SK-N-SH (cell line): ENCODE measurements at regions not wholly inside any gene's neighbourhood (a gene's known extent, or its start where the extent isn't known, plus 50 kb on each side); places are given as distances from the start of the nearest gene placed in this dataset.

Experiments
- CTCF ChIA-PET: fragments of 300-600, 350-600 bp; formaldehyde crosslinking; extraction: SDS; loops from one replicate; lab custom pipeline; 2021; lab: Yijun Ruan, JAX
- POLR2A ChIA-PET: fragments of 350-600 bp; sonication (Branson Sonifier 250); formaldehyde crosslinking; extraction: SDS; loops from one replicate; lab custom pipeline; 2020; ENCODE audit warnings: antibody characterized with exemption, inconsistent platforms; lab: Yijun Ruan, JAX
- DNase-seq: peaks from one replicate; pipeline ENCODE4 v3.0.0; 2012
- H2AFZ ChIP-seq: fragments of 200-600 bp; sonication (generic); 2 replicates; pipeline ENCODE4 v1.8.1; 2016; ENCODE audit warnings: antibody characterized with exemption, mild to moderate bottlenecking, low read depth
- H3F3A ChIP-seq: fragments of 200-600 bp; sonication (generic); replicated peaks from 2 replicates; pipeline ENCODE3; 2016; ENCODE audit warnings: antibody characterized with exemption, mild to moderate bottlenecking; ENCODE audit not compliant: insufficient read depth
- H3K27ac ChIP-seq, 2 experiments: fragments of 200-500 bp in 1 of 2; fragments of 200-600 bp in 1 of 2; sonication (Bioruptor generic) in 1 of 2; sonication (generic), shearing (Covaris generic) in 1 of 2; 2 replicates each; pipeline versions ENCODE4 v1.5.1 to v1.6.1; 2014 to 2016; ENCODE audit warnings: low read depth in 2 of 2, inconsistent platforms in 1 of 2, low read length in 1 of 2, mild to moderate bottlenecking in 1 of 2, mixed read lengths in 1 of 2
- H3K27me3 ChIP-seq: fragments of 200-600 bp; sonication (generic), shearing (Covaris generic); 2 replicates; pipeline ENCODE4 v1.6.1; 2016; ENCODE audit warnings: mixed run types; ENCODE audit not compliant: insufficient read depth
- H3K36me3 ChIP-seq, 2 experiments: fragments of 200-500 bp in 1 of 2; fragments of 200-600 bp in 1 of 2; sonication (Bioruptor generic) in 1 of 2; sonication (generic) in 1 of 2; replicated peaks in 1 of 2; 2 replicates each; pipeline versions ENCODE3 to v1.5.1; 2014 to 2016; ENCODE audit warnings: low read length in 1 of 2, mild to moderate bottlenecking in 1 of 2; ENCODE audit not compliant: insufficient read depth in 2 of 2, control insufficient read depth in 1 of 2
- H3K4me1 ChIP-seq, 2 experiments: fragments of 200-500 bp in 1 of 2; fragments of 200-600 bp in 1 of 2; sonication (Bioruptor generic) in 1 of 2; sonication (generic), shearing (Covaris generic) in 1 of 2; 2 replicates each; pipeline versions ENCODE4 v1.5.1 to v1.6.1; 2014 to 2016; ENCODE audit warnings: low read depth in 1 of 2, low read length in 1 of 2, mixed run types in 1 of 2; ENCODE audit not compliant: insufficient read depth in 2 of 2, control insufficient read depth in 1 of 2
- H3K4me2 ChIP-seq: fragments of 200-600 bp; sonication (generic), shearing (Covaris generic); 2 replicates; pipeline ENCODE4 v1.6.1; 2017; ENCODE audit warnings: mixed run types
- H3K4me3 ChIP-seq, 2 experiments: fragments of 200-500 bp in 1 of 2; fragments of 200-600 bp in 1 of 2; sonication (Bioruptor generic) in 1 of 2; sonication (generic), shearing (Covaris generic) in 1 of 2; 2 replicates each; pipeline versions ENCODE4 v1.5.1 to v1.8.1; 2014 to 2016; ENCODE audit warnings: low read depth in 2 of 2, inconsistent platforms in 1 of 2, low read length in 1 of 2, mild to moderate bottlenecking in 1 of 2, mixed read lengths in 1 of 2, moderate library complexity in 1 of 2
- H3K79me2 ChIP-seq: fragments of 200-600 bp; sonication (generic); 2 replicates; pipeline ENCODE4 v1.8.1; 2017; ENCODE audit warnings: mild to moderate bottlenecking; ENCODE audit not compliant: insufficient read depth
- H3K9ac ChIP-seq: fragments of 200-600 bp; sonication (generic); 2 replicates; pipeline ENCODE4 v1.6.1; 2017; ENCODE audit warnings: mixed run types
- H3K9me2 ChIP-seq: fragments of 200-600 bp; sonication (generic); 2 replicates; pipeline ENCODE4 v1.6.1; 2017; ENCODE audit warnings: mixed run types
- H3K9me3 ChIP-seq: fragments of 200-600 bp; sonication (generic); 2 replicates; pipeline ENCODE4 v1.6.1; 2017; ENCODE audit warnings: mixed run types, mild to moderate bottlenecking, moderate library complexity
- H4K20me1 ChIP-seq: fragments of 200-600 bp; sonication (generic); 2 replicates; pipeline ENCODE4 v1.6.1; 2017; ENCODE audit warnings: mild to moderate bottlenecking, mixed run types; ENCODE audit not compliant: insufficient read depth
- CHD2 ChIP-seq: fragments of 150-350 bp; IDR thresholded peaks from 2 replicates; pipeline ENCODE4 v1.6.1; 2018; ENCODE audit warnings: low read length; ENCODE audit not compliant: partially characterized antibody
- CTCF ChIP-seq: fragments of 200-600 bp; sonication (generic); IDR thresholded peaks from 2 replicates; pipeline ENCODE4 v1.6.1; 2017; ENCODE audit warnings: antibody characterized with exemption, mild to moderate bottlenecking, moderate library complexity
- EZH2phosphoT487 ChIP-seq: fragments of 200-600 bp; sonication (generic); IDR thresholded peaks from 2 replicates; pipeline ENCODE4 v1.6.1; 2017; ENCODE audit warnings: low read depth, mixed run types, mild to moderate bottlenecking, antibody characterized with exemption, moderate library complexity, borderline replicate concordance
- FOSL2 ChIP-seq: IDR thresholded peaks from 2 replicates; pipeline ENCODE4 v1.4.0; 2012; ENCODE audit warnings: low read depth, mild to moderate bottlenecking, moderate library complexity, borderline replicate concordance
- FOXJ3 ChIP-seq: sonication (generic); formaldehyde crosslinking; IDR thresholded peaks from 2 replicates; pipeline ENCODE4 v1.5.1; 2020; ENCODE audit warnings: mild to moderate bottlenecking, missing genetic modification reagents
- GATA2 ChIP-seq: sonication (generic); formaldehyde crosslinking; IDR thresholded peaks from 2 replicates; pipeline ENCODE4 v1.5.0; 2020; ENCODE audit warnings: mild to moderate bottlenecking, missing genetic modification reagents
- JUND ChIP-seq: IDR thresholded peaks from 2 replicates; pipeline ENCODE4 v1.4.0; 2012
- MAX ChIP-seq: IDR thresholded peaks from 2 replicates; pipeline ENCODE4 v1.4.0; 2012; ENCODE audit warnings: low read depth
- MEF2A ChIP-seq: IDR thresholded peaks from 2 replicates; pipeline ENCODE4 v1.4.0; 2012; ENCODE audit warnings: low read depth, borderline replicate concordance
- MXI1 ChIP-seq: IDR thresholded peaks from 2 replicates; pipeline ENCODE4 v1.6.1; 2012; ENCODE audit warnings: mild to moderate bottlenecking, low read depth, low read length, improper control_type of control experiment
- NFIC ChIP-seq: IDR thresholded peaks from 2 replicates; pipeline ENCODE4 v1.4.0; 2012; ENCODE audit warnings: borderline replicate concordance
- NRF1 ChIP-seq: IDR thresholded peaks from 2 replicates; pipeline ENCODE4 v1.6.1; 2012; ENCODE audit warnings: low read depth, mild to moderate bottlenecking, low read length
- RAD21 ChIP-seq: IDR thresholded peaks from 2 replicates; pipeline ENCODE4 v1.6.1; 2012; ENCODE audit warnings: mild to moderate bottlenecking, low read length
- RCOR1 ChIP-seq: fragments of 150-350 bp; IDR thresholded peaks from 2 replicates; pipeline ENCODE4 v1.6.1; 2017; ENCODE audit warnings: antibody characterized with exemption, low read length
- RXRA ChIP-seq: IDR thresholded peaks from 2 replicates; pipeline ENCODE4 v1.4.0; 2012; ENCODE audit warnings: low read depth, mild to moderate bottlenecking, borderline replicate concordance
- SIN3A ChIP-seq: IDR thresholded peaks from 2 replicates; pipeline ENCODE4 v1.6.1; 2012; ENCODE audit warnings: low read depth, mild to moderate bottlenecking, low read length, moderate library complexity, borderline replicate concordance
- SMC3 ChIP-seq: IDR thresholded peaks from 2 replicates; pipeline ENCODE4 v1.6.1; 2012; ENCODE audit warnings: low read depth, low read length, improper control_type of control experiment
- TAF1 ChIP-seq: IDR thresholded peaks from 2 replicates; pipeline ENCODE4 v1.6.1; 2012; ENCODE audit warnings: low read depth, mild to moderate bottlenecking, low read length, moderate library complexity, borderline replicate concordance
- TCF12 ChIP-seq: IDR thresholded peaks from 2 replicates; pipeline ENCODE4 v1.4.0; 2012
- YY1 ChIP-seq: IDR thresholded peaks from 2 replicates; pipeline ENCODE4 v1.4.0; 2012; ENCODE audit warnings: low read depth, mild to moderate bottlenecking
- WGBS: methylation state at CpG from one replicate; pipeline ENCODE4 v1.1.6; 2017; ENCODE audit warnings: low lambda C conversion rate; 5-methylcytosine and 5-hydroxymethylcytosine counted together
- TF ChIP-seq, protein P1 (sequence below): fragments of 150-350 bp; IDR thresholded peaks from 2 replicates; pipeline ENCODE4 v1.6.1; 2017; ENCODE audit warnings: antibody characterized with exemption, low read length, low read depth, borderline replicate concordance
- TF ChIP-seq, protein P2 (sequence below): IDR thresholded peaks from 2 replicates; pipeline ENCODE4 v1.6.1; 2012; ENCODE audit warnings: mild to moderate bottlenecking, low read depth, low read length, moderate library complexity

DNA sequence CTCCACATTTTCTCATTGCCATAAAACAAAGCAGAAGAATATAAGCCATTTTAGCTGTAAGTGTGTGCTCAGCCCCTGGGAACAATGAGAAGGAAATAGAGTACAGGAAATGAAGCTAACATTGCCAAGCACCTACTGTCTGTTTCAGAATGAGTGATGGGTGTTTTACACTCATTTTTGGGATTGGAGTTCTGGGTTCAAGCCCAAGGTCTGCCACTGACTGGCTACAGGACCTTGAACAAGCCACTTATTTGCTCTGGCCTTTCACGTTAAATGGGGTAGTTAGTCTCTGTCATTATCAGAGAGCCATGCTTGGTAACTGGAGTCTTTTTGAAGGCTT lies 80.7 kb upstream of the KAZN start:
- H3K9me2 ChIP-seq = no peaks in the 10 kb centered on the region
- no peaks in the 10 kb centered on the region for H4K20me1 ChIP-seq
- H3K9me3 ChIP-seq = no peaks in the 10 kb centered on the region
- no peak overlapping the region for H2AFZ ChIP-seq
- H3K4me1 ChIP-seq = no peaks in the 10 kb centered on the region
- no peaks in the 10 kb centered on the region for H3F3A ChIP-seq
- no peak for DNase-seq
- ChIA-PET POLR2A (no interaction called here), CTCF (no interaction called here)
- no peaks in the 10 kb centered on the region for H3K27me3 ChIP-seq
- H3K4me2 ChIP-seq = no peak overlapping the region
- TF ChIP-seq FOXJ3 (CRISPR knock-in tag) = no peak
- no peak for TF ChIP-seq CHD2
- TF ChIP-seq MEF2A = no peak
- TF ChIP-seq FOSL2 = no peak
- TF ChIP-seq, protein P1, sequence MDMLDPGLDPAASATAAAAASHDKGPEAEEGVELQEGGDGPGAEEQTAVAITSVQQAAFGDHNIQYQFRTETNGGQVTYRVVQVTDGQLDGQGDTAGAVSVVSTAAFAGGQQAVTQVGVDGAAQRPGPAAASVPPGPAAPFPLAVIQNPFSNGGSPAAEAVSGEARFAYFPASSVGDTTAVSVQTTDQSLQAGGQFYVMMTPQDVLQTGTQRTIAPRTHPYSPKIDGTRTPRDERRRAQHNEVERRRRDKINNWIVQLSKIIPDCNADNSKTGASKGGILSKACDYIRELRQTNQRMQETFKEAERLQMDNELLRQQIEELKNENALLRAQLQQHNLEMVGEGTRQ = no peak
- no peak for TF ChIP-seq CTCF
- no peak for TF ChIP-seq RXRA
- no peak for TF ChIP-seq RAD21
- TF ChIP-seq SIN3A = no peak
- no peak for TF ChIP-seq TCF12
- no peak for TF ChIP-seq MAX
- no peak for TF ChIP-seq MXI1
- no peak for TF ChIP-seq EZH2phosphoT487
- H3K9ac ChIP-seq = no peak overlapping the region
- no peaks in the 10 kb centered on the region for H3K79me2 ChIP-seq
- H3K27ac ChIP-seq = no peak overlapping the region
- WGBS = 19% methylated on average over 1 of the region's 1 CpG
- H3K36me3 ChIP-seq = no peaks in the 10 kb centered on the region
- H3K4me3 ChIP-seq = no peak overlapping the region

DNA sequence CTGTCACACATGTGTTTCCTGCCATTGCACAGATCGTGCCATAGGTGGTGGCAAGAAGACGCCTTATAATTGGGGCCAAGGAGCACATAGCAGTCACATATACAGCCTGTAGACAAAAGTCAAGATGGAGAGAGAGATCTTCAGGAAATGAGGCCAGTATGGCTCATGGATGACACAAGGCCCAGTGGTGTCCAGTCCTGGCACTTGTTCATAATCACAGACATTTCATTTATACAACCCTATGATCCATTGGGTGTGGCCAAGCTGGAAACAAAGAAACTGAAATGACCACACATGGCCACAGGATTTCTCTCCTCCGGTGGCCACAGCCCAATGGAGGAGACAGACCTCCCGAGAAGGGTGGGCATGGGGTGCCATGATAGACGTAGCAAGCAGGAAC lies 78.5 kb upstream of the KAZN start:
- no peak overlapping the region for H2AFZ ChIP-seq
- no peaks in the 10 kb centered on the region for H4K20me1 ChIP-seq
- no peak for DNase-seq
- H3K9me2 ChIP-seq = no peaks in the 10 kb centered on the region
- H3F3A ChIP-seq = no peaks in the 10 kb centered on the region
- H3K27ac ChIP-seq = no peak overlapping the region
- H3K27me3 ChIP-seq = no peaks in the 10 kb centered on the region
- WGBS = 7% methylated on average over 5 of the region's 5 CpGs
- POLR2A ChIA-PET = no interaction called here
- H3K9me3 ChIP-seq = no peaks in the 10 kb centered on the region
- H3K4me2 ChIP-seq = no peak overlapping the region
- H3K9ac ChIP-seq = no peak overlapping the region
- no peaks in the 10 kb centered on the region for H3K79me2 ChIP-seq
- no peaks in the 10 kb centered on the region for H3K36me3 ChIP-seq
- CTCF ChIA-PET = no interaction called here
- H3K4me3 ChIP-seq = no peak overlapping the region
- H3K4me1 ChIP-seq = no peaks in the 10 kb centered on the region
- TF ChIP-seq NFIC (no peak), TAF1 (no peak), SMC3 (no peak), GATA2 (CRISPR knock-in tag) (no peak), CHD2 (no peak), NRF1 (no peak), CTCF (no peak), MXI1 (no peak), FOXJ3 (CRISPR knock-in tag) (no peak), YY1 (no peak), JUND (no peak), RCOR1 (no peak)
- TF ChIP-seq, protein P2, sequence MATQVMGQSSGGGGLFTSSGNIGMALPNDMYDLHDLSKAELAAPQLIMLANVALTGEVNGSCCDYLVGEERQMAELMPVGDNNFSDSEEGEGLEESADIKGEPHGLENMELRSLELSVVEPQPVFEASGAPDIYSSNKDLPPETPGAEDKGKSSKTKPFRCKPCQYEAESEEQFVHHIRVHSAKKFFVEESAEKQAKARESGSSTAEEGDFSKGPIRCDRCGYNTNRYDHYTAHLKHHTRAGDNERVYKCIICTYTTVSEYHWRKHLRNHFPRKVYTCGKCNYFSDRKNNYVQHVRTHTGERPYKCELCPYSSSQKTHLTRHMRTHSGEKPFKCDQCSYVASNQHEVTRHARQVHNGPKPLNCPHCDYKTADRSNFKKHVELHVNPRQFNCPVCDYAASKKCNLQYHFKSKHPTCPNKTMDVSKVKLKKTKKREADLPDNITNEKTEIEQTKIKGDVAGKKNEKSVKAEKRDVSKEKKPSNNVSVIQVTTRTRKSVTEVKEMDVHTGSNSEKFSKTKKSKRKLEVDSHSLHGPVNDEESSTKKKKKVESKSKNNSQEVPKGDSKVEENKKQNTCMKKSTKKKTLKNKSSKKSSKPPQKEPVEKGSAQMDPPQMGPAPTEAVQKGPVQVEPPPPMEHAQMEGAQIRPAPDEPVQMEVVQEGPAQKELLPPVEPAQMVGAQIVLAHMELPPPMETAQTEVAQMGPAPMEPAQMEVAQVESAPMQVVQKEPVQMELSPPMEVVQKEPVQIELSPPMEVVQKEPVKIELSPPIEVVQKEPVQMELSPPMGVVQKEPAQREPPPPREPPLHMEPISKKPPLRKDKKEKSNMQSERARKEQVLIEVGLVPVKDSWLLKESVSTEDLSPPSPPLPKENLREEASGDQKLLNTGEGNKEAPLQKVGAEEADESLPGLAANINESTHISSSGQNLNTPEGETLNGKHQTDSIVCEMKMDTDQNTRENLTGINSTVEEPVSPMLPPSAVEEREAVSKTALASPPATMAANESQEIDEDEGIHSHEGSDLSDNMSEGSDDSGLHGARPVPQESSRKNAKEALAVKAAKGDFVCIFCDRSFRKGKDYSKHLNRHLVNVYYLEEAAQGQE = no peak
